ENCODE measurements at regions not wholly inside any gene's neighbourhood (a gene's known extent, or its start where the extent isn't known, plus 50 kb on each side); places are given as distances from the start of the nearest gene placed in this dataset.

DNA sequence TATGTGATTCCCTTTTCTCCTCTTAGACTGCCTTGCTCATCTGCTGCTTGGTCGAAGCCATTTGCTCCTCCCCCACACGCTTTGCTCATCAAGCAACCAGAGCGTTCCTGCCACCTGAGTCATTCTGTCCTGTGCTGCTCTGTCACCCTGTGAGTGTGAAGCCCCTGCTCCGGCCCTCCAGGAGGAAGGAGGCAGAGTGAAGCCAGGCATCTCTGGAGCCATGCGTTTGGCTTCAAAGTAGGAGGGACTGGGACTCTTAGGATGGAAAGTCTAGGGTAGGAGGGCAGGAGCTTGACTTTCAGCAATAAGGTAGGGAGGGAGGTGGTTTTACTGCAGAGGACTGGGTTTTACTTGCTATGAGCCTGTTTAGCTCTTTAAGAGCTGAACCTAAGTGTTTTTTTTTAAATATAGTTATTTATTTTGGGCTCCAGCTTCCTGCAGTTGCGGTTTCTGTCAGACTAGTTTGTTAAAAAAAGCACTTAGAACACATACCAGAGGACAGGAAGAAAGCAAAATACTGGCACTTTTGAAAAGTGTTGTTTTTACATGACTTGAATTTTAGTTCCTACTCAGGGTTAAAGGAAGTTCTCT, 63.6 kb downstream of the SPINK2 start:
- DNase-seq (ENCODE audit: low read depth in 2 of 2): peak; percentile 17 to 54

DNA sequence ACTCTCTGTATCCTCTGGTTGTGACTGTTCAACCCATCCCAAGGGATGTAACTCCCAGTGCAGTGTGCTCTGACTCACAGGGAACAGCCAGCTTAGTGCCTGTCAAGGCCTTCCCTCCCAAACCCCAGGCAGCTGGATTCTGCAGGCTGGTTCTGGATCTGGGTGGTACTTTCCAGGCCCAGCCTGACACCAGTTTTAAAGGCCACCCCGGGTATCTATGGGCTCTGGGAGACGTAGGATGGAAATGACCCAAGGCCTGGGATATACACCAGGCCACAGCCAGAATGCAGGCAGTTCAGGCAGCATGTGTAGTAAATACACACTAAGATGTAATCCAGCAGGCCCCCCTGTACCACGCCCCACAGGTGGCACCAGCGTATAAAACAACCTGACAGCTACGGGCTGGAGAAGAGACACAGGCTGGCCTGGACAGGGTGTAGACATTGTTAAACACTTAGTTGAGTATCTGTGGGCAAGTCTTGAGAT, 64.2 kb downstream of the SPINK2 start:
- DNase-seq (ENCODE audit: low read depth in 2 of 2): no peak

DNA sequence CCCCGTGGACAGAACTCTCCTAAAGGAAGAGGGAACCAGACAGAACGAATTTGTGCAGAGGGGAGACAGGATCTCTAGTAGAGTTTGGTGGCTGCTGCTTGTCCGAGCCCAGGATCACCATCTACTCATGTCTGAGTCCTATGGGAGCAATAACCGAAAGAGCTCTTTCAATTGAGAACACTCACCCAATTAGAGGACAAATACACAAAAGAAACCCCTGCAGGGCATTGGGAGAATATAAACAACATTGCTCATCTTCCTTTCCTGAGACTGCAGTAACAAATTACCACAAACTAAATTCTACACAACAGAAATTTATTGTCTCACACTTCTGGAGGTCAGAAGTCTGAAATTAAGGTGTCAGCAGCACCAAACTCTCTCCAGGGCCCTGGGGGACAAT, 65.6 kb downstream of the SPINK2 start:
- DNase-seq (ENCODE audit: low read depth in 2 of 2): no peak

DNA sequence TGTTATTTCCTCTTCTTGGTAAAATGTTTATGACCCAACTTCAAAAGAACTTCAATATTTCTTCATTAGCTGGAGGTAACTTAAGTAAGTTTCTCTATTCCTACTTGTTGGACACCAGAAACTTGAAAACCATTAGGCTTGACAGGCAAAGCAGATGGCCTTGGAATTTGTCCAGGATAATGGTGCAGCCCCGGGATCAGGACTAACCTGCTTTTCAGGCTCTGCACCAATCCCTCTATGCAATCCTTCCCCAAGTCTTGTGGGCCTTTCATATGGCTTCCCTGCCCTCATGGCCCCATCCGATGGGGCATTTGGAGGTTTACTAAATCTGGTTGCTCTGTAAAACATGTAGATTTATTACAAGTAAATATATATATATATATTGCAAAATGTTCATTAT, 68.5 kb downstream of the SPINK2 start:
- DNase-seq (ENCODE audit: low read depth in 2 of 2): no peak

DNA sequence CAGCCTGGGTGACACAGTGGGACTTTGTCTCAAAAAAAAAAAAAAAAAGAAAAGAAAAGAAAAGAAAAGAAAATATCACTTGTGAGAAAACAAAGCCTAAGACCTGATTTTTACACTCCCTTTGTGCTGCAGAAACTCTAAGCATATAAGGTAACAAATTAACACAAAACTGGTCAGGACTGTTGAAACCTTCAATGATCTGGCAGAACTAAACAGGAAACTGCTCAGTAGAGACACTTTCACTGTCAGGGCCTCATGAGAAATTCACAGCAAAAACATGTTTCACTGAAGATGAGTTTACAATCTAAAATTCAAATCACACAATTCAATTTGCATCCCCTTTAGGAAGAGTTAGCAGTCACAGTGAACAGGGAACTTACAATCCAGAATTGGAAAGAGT, 69.1 kb upstream of the HOPX start:
- no peak for DNase-seq (ENCODE audit: low read depth in 2 of 2)

DNA sequence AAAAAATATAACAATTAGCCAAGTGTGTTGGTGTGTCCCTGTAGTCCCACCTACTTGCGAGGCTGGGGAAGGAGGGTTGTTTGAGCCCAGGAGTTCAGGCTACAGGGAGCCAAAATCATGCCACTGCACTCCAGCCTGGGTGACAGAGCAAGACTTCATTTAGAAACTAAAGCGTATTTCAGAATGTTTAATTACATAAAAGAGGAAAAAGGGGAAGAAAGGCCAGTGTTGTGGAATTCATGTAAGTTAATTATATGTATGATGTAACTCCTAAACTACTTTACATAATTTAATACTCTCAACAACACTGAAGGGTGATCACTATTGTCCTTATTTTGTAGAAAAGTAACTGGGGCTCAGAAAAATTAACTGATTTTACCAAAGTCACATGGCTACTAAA, 67.2 kb upstream of the HOPX start:
- no peak for DNase-seq (ENCODE audit: low read depth in 2 of 2)

DNA sequence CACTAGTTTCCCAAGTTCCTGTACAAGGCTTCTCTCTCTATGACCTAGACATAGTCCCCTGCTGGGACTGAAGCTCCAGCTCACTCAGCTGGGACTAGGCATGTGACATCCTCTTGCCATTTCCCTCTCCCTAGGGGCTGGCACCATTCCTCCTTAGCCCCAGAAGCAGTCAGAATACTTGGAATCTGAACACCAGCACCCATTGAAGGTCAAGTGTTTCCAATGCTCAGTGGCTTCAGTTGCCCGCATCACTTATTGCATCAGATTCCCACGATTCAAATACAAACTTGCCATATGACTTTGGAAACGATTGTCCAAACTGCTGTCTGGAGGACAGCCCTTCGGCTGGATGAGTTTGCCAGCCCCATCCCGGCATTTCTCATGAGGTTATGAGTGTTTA, 65.5 kb upstream of the HOPX start:
- DNase-seq (ENCODE audit: low read depth in 2 of 2): no peak

DNA sequence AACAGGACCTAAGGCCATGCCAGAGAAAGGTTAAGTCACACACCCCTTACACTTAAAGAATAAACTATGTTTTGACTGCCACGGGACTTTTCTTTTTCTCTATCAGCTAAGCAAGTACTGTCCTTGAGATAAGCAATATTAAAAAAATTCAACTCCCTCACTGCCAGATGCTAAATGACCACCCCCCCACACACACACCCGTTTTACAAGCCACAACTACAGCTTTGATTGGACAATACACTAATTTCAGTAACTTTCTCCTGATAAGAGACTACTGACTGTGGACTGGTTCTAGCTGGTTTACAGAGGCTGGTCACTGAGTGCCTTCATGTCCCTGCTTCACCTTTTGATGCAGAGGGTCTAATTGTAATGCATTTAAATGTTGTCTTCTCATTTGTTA, 63.9 kb upstream of the HOPX start:
- DNase-seq (ENCODE audit: low read depth in 2 of 2): no peak

DNA sequence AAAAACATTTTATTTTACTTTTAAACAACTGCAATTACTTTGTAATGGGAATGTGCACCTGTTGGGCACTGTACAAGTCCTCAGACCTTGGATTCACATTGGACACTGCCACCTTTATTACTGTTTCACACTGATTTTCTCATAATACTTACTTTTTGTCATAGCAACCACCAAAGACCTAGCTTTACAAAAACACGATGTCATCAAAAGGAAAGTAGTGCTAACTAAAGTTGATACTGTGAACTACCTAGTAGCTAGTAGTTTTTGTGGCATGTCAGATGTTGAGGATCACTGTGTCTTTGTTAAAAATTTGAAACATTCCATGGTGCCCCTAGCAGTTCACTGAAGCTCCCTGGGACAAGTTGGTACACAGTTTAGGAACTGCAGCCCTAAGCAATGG, 62.9 kb upstream of the HOPX start:
- no peak for DNase-seq (ENCODE audit: low read depth in 2 of 2)

DNA sequence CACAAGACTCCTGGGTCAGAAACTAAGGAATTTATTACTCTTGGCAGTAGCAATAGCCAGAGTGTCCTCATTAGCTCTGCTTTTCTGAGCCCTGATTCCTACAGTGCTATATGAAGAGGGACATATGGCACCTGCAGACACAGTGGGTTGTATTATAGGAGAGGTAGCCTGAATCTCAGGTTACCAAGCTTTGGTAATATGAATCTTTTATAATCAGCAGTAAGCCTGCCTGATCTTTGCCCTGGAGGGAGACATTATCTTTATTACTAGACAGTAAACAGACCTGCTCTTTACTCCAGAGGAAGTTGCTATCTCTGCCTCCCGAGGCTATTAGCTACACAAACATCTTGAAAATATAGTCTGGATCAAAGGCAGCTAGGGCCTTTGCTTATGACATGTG, 62.5 kb upstream of the HOPX start:
- DNase-seq (ENCODE audit: low read depth in 2 of 2): no peak

DNA sequence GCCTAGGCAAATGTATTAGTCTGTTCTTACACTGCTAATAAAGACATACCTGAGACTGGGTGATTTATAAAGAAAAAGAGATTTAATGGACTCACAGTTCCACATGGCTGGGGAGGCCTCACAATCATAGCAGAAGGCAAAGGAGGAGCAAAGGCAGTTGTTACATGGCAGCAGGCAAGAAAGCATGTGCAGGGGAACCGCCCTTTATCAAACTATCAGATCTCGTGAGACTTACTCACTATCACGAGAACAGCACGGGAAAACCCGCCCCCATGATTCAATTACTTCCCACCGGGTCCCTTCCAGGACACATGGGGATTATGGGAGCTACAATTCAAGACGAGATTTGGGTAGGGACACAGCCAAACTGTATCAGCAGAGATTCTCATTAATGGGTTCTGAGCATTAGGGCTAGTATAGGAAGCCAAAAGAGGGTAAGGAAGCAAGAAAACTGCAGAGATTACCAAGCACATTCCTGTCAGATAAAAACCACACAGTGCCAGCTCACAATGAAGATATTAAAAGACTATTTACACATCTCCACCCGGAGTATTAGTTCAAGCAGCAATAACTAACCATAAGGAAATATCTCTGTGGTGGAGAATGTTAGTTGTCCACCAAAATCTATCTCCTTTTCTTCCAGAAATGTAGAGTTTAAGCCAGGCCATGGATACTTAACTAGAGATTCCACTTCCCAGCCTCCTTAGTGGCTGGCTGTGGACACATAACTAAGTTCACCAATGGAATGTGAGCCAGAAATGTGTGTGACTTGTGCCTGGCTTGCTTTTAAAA, 61.2 kb upstream of the HOPX start:
- no peak for DNase-seq (ENCODE audit: low read depth in 2 of 2)

DNA sequence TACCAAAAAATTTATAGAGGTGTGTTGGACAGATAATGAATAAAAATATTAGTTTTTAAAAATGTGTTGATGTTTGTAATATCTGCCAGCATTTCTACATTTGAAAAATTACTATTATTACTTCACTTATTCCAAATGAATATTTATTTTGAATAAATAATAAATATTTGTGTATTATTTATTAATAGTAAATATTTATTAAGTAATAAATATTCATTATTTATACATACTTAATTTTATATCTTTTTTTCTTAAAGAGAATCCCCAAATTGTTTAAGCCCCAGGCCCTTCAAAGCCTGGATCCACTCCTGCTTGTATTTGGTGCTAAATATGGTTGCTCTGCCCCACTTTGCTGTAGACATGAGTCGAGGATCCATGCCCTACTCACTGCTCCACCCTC, 60.5 kb upstream of the HOPX start:
- no peak for DNase-seq (ENCODE audit: low read depth in 2 of 2)

DNA sequence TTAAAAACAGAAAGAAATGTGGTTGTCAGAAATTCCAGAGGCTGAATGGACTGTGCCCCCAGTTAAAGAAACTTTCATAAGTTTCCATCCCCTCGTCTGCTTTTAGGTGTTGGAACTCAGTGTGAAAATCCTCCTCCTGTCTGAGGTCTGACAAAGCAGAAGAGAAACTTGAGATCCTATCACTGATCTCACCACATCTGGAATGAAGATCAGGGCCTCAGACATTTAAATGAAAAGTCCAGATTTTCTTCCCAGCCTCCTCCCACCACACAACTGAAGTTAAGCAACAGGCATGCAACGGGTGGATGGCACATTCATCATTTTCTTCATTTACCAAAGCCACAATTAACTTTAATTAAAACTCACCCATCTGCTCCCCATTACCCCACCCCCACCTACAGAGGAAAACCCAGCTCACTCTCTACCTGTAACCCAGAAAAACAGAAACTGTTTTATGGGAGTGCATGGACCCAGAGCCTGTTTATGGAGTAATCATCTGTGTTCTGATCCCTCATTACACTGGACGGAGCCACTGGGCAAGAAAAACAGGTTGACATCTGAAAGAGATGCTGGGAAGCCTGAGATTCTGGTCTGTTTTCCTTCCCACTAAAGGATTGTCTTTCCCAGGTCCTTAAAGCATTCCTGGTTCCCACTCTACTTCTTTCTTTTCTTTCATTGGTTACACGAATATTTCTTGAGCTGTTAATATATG, 58.1 kb upstream of the HOPX start:
- no peak for DNase-seq (ENCODE audit: low read depth in 2 of 2)

DNA sequence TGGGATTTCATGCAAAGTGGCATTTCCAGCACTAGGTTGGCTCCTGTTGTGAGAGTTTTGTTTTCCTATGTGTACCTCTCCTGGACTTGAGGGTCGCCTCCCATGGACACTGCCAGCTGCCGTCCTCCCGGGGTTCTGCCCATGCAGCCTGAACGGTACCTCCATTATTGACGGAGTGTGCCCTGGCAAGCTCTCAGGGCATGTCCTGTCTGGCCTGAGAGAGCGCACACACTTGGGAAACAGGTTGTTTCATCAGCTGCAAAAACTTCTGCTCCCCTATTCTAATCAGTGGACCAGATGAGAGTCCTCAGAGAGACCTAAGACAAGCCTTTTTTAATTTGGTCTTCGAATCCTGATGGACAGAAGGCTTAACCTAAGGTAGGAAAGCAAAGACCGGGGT, 56.6 kb upstream of the HOPX start:
- no peak for DNase-seq (ENCODE audit: low read depth in 2 of 2)

DNA sequence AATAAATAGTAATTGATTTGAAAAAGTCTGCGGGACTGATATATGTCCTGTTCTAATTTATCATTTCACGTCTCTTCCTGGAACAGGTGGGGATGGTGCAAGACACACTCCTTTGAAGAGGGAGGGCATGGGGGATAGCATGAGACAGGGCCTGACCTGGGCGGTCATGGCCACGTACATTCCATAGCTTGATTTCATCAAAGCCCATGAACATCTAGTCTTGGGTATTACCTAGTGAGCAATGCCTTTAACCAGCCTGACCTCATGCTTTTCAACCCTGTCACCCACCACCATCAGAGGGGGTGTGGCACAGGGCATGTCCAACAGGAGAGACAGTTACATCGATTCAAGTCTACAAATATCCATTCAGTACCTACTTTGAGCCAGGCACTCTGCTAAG, 52.3 kb upstream of the HOPX start:
- no peak for DNase-seq (ENCODE audit: low read depth in 2 of 2)

DNA sequence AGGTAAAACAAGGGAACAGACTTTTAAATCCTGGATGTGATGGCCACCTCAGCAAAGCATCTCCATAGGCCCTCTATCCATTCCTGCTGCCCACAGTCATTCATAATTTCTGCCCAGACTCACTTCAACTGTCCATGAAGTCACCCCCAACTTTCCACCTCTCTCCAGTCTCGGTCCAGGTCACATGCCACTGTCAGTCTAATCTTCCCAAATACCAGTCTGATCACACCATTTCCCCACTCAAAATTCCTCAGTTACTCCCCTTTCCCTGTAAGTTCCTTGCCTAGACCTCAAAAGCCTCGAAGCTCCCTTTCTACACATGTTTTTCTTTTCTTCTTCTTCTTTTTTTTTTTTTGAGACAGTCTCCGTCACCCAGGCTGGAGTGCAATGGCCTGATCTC, 51.2 kb upstream of the HOPX start:
- DNase-seq (ENCODE audit: low read depth in 2 of 2): no peak

DNA sequence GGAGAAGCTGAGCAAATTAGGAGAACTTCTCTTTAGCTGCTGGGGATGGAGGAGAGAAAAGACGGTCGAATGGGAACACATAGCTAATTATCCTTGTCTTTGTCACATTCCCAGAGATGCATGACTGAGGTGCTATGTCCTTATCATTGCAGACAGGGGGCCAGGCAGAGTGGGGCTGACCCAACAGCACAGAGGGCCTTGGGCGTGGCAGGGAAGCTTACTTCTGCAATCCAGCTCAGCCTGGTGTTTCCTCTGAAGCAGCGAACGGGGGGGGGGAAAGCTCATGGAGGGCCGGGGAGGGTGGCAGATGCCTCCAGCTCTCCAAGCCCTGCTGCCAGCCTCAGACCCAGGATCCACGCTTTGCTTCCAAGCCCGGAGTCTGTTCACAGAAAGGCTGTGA, 50.8 kb upstream of the HOPX start:
- no peak for DNase-seq (ENCODE audit: low read depth in 2 of 2)

Measured in stimulated activated CD8-positive, alpha-beta memory T cell treated with anti-CD3 and anti-CD28 coated beads, Interleukin-7, amount 100 ng/mL, for 1 hour (primary cell).